AG04449 (cell line): ENCODE measurements at regions not wholly inside any gene's neighbourhood (a gene's known extent, or its start where the extent isn't known, plus 50 kb on each side); places are given as distances from the start of the nearest gene placed in this dataset.

Source experiments
- CTCF ChIA-PET: fragments of 350-600 bp; formaldehyde crosslinking; extraction: SDS; loops from one replicate; lab custom pipeline; 2021; ENCODE audit warnings: antibody characterized with exemption; lab: Yijun Ruan, JAX
- POLR2A ChIA-PET: fragments of 400-600, 350-600 bp; formaldehyde crosslinking; extraction: SDS; loops from one replicate; lab custom pipeline; 2020; ENCODE audit warnings: antibody characterized with exemption, inconsistent platforms; lab: Yijun Ruan, JAX
- DNase-seq: peaks from one replicate; pipeline ENCODE4 v3.0.0-alpha.2; 2010; ENCODE audit warnings: low read depth, low spot score
- H3K4me3 ChIP-seq: 2 replicates; pipeline ENCODE4 v1.5.1; 2011; ENCODE audit warnings: low read depth, mild to moderate bottlenecking, control low read depth, low read length
- CTCF ChIP-seq: IDR thresholded peaks from one replicate; pipeline ENCODE4 v1.5.1; 2011; ENCODE audit warnings: mild to moderate bottlenecking, moderate library complexity, low read length, control low read depth, inconsistent platforms; ENCODE audit not compliant: insufficient read depth; ENCODE audit errors: missing control alignments

- POLR2A ChIA-PET: no interaction called here
- TF ChIP-seq CTCF: no peak
- CTCF ChIA-PET: no interaction called here
- no peak overlapping the region for H3K4me3 ChIP-seq
- no peak for DNase-seq
Observed at GRCh38 chr2:149996901-149997300, 409.3 kb upstream of the MMADHC start.

GRCh38 chr2:149994057-149994728, 406.6 kb upstream of the MMADHC start:
- peak; percentile 33 for DNase-seq
- CTCF ChIA-PET: no interaction called here
- TF ChIP-seq CTCF: no peak
- POLR2A ChIA-PET: no interaction called here
- H3K4me3 ChIP-seq: no peak overlapping the region

- CTCF ChIA-PET: no interaction called here
- no peak for DNase-seq
- no peak for TF ChIP-seq CTCF
- POLR2A ChIA-PET: no interaction called here
- H3K4me3 ChIP-seq: no peak overlapping the region
Observed at GRCh38 chr2:149993316-149993715, 405.7 kb upstream of the MMADHC start.

- peak; percentile 26 for DNase-seq
- ChIA-PET POLR2A (interaction anchor here (0.7 kb wide), 1 partner anchor 87 kb away, joined by 5 read pairs; no protein-coding TSS in a partner anchor), CTCF (interaction anchor here (0.7 to 0.9 kb wide), 2 partner anchors 296 to 396 kb away, joined by 3 read pairs; no protein-coding TSS in a partner anchor)
- H3K4me3 ChIP-seq: no peak overlapping the region
- no peak for TF ChIP-seq CTCF
Observed at GRCh38 chr2:149991576-149991975, 404.0 kb upstream of the MMADHC start.

- ChIA-PET CTCF (no interaction called here), POLR2A (no interaction called here)
- no peak for TF ChIP-seq CTCF
- no peak for DNase-seq
- no peak overlapping the region for H3K4me3 ChIP-seq
Observed at GRCh38 chr2:149990965-149991364, 403.4 kb upstream of the MMADHC start.

- ChIA-PET POLR2A (interaction anchor here (0.5 kb wide), 1 partner anchor 258 kb away, joined by 3 read pairs; no protein-coding TSS in a partner anchor), CTCF (no interaction called here)
- no peak for TF ChIP-seq CTCF
- DNase-seq: peak; percentile 28
- no peak overlapping the region for H3K4me3 ChIP-seq
Observed at GRCh38 chr2:149989447-149990063, 402.0 kb upstream of the MMADHC start.
